GM10266 (cell line): ENCODE measurements at regions not wholly inside any gene's neighbourhood (a gene's known extent, or its start where the extent isn't known, plus 50 kb on each side); places are given as distances from the start of the nearest gene placed in this dataset.

Experiments used
- DNase-seq: peaks from one replicate; pipeline ENCODE4 v3.0.0; 2012; ENCODE audit errors: extremely low spot score
- TF ChIP-seq, protein P1 (sequence below): IDR thresholded peaks from 2 replicates; pipeline ENCODE4 v1.5.1; 2012; ENCODE audit warnings: mild to moderate bottlenecking, low read depth; ENCODE audit not compliant: control insufficient read depth, insufficient read depth; ENCODE audit errors: missing control alignments

DNA sequence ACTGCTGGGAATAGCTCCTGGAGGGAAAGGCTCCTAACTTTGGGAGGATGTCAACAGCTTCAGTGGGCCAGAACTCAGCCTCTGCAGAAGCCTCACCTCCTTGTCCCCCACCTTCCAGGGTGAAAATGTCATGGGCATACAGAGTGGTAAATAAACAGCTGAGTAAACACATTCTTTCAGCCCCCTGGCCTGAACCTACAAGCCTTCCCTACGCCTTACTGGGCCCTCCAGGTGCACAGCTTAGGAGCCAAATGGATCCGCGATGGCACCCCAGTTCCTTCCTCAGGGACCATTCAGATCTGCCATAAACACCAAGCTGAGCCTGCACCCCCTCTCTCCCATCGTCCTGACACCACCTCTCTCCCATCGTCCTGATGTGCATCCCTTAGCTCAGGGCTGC lies 126.2 kb upstream of the IGF1R start:
- no peak for DNase-seq
- TF ChIP-seq, protein P1, sequence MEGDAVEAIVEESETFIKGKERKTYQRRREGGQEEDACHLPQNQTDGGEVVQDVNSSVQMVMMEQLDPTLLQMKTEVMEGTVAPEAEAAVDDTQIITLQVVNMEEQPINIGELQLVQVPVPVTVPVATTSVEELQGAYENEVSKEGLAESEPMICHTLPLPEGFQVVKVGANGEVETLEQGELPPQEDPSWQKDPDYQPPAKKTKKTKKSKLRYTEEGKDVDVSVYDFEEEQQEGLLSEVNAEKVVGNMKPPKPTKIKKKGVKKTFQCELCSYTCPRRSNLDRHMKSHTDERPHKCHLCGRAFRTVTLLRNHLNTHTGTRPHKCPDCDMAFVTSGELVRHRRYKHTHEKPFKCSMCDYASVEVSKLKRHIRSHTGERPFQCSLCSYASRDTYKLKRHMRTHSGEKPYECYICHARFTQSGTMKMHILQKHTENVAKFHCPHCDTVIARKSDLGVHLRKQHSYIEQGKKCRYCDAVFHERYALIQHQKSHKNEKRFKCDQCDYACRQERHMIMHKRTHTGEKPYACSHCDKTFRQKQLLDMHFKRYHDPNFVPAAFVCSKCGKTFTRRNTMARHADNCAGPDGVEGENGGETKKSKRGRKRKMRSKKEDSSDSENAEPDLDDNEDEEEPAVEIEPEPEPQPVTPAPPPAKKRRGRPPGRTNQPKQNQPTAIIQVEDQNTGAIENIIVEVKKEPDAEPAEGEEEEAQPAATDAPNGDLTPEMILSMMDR = no peak

DNA sequence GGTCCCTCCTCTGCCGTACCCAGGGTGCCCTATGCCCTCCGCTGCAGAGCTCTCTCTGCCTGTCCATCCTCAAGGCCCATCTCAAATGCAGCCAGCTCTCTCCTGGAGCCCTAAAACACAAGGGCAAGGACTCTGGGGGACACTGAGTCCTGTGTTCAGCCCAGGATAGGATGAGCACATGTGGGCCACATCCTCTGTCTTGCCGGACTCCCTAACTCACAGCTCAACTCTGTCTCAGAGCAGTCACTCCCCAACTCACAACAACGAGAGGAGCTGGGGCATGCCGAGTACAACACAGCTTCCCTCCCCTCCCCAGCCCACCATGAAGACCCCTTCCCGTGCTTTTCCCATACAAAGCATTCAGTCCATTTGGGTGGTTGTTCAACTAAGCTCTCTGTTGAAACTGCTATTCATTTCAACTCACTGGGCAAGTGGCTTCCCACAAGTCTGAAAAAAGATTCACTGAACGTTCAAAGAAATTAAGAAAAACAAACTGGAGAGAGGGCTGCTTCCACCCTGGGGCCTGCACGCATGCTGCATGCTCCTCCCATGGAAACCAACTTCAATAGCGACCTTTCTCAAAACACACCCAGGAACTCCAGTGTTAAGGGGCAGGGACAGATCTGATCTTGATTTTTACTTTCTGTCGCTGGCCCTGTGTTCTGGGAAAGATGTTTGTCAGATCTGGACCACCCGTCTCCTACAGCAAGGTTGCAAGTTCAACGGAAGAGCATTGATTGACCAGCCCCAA lies 124.3 kb upstream of the IGF1R start:
- TF ChIP-seq, protein P1 = no peak
- no peak for DNase-seq

DNA sequence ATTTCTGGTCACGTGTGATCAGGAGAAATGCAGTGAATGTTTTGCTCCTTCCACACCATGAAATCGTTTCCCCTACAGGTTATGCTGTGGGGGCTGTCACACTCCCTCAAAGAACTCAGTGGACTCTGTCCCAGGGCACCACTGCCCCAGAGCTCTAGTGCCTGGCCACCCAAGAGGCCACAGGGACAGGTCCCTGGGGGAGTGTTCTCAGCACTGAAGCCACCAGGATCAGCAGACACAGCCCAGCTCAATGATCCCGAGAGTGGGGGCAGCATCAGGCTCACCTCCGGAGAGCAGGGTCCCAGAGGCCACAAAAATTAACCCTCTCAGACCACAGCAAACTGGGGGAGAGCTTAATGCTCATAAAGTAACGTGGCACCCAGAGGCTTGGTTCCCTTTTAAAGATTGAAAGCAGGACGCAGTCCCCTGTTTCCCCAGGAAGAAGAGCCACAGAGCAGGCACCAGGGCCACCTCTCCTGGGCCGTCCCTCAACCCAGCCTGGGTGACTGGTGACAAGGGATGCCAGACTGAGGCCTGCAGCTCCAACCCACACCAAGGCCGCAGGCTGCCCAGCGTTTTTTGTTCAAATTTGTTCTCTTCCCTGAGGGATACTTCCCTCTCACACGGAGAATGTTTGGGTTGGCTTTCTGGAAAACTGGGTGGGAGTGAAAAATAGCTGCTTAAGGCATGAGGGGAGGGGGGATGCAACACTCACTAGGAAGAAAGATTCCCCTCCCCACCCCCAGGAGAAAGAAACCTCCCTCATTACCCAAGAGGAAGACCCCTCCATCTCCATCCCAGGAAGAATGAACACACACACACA lies 123.3 kb upstream of the IGF1R start:
- TF ChIP-seq, protein P1 = no peak
- DNase-seq = no peak

DNA sequence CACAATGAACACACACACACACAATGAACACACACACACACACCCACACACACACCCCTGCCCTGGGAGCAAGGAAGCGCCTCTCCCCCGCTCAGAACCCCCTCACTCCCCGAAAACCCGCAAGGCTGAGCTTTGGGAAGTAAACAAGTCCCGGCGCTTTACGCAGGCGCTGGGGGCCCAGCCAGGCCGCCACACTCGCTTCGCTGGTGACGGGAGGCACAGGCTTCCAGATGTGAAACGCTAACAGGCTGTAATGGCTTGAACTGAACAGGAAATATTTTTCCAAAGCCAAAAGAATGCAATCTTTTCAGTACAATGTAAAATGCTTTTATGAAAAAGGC lies 122.7 kb upstream of the IGF1R start:
- TF ChIP-seq, protein P1 = no peak
- DNase-seq = no peak

DNA sequence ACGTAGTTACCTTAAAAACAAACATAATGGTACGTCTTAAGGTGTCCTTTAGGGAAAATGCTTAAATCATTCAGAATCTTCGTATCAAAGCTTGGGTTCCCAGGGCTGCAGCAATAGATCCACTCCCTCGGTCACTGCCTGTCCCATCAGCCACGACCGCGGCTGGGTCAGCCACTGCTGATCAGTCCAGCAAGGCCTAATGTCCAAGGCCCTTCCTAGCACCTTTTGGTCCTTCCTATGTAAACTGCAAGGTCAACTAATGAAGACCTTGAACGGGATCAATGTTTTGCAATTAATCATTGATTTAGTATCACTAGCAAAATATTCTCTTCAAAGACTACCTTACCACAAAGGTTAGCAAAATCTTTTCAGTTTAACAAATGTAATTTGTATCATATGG lies 122.2 kb upstream of the IGF1R start:
- TF ChIP-seq, protein P1 = no peak
- no peak for DNase-seq

DNA sequence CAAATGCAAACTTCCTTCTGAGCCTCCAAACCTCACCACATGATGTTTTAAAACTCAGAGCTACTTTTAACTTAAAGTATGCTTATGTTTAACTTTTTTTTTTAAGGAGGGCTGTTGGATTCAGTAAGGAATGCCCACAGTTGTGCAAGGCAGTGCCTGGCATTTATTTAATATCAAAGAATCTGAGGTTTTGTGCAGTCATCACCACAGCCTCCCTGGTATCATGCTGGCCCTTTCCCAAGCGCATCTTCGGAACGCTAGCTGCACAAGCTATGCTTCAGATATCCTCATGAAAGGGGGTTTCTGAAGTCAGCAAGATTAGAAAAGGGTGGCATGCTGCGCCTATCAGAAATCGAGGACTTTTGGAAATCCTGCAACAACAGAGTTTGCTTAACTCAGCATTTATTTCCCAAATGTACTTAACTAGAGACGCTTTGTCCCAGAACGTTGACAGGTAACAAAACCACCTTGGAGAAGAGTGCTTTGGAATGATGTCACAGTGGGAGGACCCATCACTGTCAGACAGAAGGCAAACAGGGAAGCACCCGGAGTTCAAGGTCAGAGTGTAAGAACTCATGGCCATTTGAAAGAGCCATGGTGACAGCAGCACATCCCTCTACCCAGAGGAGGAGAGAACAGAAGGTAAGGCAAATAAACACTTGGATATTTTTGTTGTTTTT lies 120.2 kb upstream of the IGF1R start:
- TF ChIP-seq, protein P1 = no peak
- no peak for DNase-seq
